Osteocyte (in vitro differentiated cells): ENCODE measurements at regions not wholly inside any gene's neighbourhood (a gene's known extent, or its start where the extent isn't known, plus 50 kb on each side); places are given as distances from the start of the nearest gene placed in this dataset.

Experiments used
- DNase-seq: peaks from one replicate; pipeline ENCODE4 v3.0.0; 2021; ENCODE audit warnings: mixed read lengths; ENCODE audit not compliant: unreplicated experiment; ENCODE audit errors: extremely low spot score
- H3K27ac Mint-ChIP-seq: one replicate; pipeline ENCODE4 v1.8.0; 2021; ENCODE audit warnings: mild to moderate bottlenecking, mixed read lengths; ENCODE audit not compliant: unreplicated experiment
- H3K27me3 Mint-ChIP-seq: one replicate; pipeline ENCODE4 v1.8.0; 2021; ENCODE audit warnings: mixed read lengths; ENCODE audit not compliant: unreplicated experiment
- H3K36me3 Mint-ChIP-seq: one replicate; pipeline ENCODE4 v1.8.0; 2021; ENCODE audit warnings: mixed read lengths; ENCODE audit not compliant: unreplicated experiment
- H3K4me1 Mint-ChIP-seq: one replicate; pipeline ENCODE4 v1.8.0; 2021; ENCODE audit warnings: mixed read lengths; ENCODE audit not compliant: unreplicated experiment
- H3K4me3 Mint-ChIP-seq: one replicate; pipeline ENCODE4 v1.8.0; 2021; ENCODE audit warnings: mild to moderate bottlenecking, moderate library complexity, mixed read lengths; ENCODE audit not compliant: unreplicated experiment
- H3K9me3 Mint-ChIP-seq: one replicate; pipeline ENCODE4 v1.8.0; 2021; ENCODE audit warnings: mixed read lengths; ENCODE audit not compliant: unreplicated experiment
- CTCF ChIP-seq: fragments of 200-600 bp; sonication (generic); IDR thresholded peaks from 2 replicates; pipeline ENCODE4 v1.5.0; 2021; ENCODE audit warnings: antibody characterized with exemption, mild to moderate bottlenecking, moderate library complexity

- no peak overlapping the region for H3K4me3 Mint-ChIP-seq
- H3K4me1 Mint-ChIP-seq = peaks cover 4% of the 10 kb centered on the region
- H3K27ac Mint-ChIP-seq = no peak overlapping the region
- no peak for DNase-seq
- H3K9me3 Mint-ChIP-seq = no peaks in the 10 kb centered on the region
- no peaks in the 10 kb centered on the region for H3K27me3 Mint-ChIP-seq
- H3K36me3 Mint-ChIP-seq = no peaks in the 10 kb centered on the region
- no peak for TF ChIP-seq CTCF
These were observed 151.1 kb upstream of the NT5C1B start for GRCh38 chr2:18740474-18740881.

GRCh38 chr2:18731666-18732065 is 142.3 kb upstream of the NT5C1B start:
- Mint-ChIP-seq H3K4me3 (no peak overlapping the region), H3K27ac (no peak overlapping the region), H3K36me3 (peaks cover 2% of the 10 kb centered on the region), H3K9me3 (peaks cover 5% of the 10 kb centered on the region), H3K4me1 (no peaks in the 10 kb centered on the region), H3K27me3 (no peaks in the 10 kb centered on the region)
- TF ChIP-seq CTCF = no peak
- DNase-seq = no peak

DNA sequence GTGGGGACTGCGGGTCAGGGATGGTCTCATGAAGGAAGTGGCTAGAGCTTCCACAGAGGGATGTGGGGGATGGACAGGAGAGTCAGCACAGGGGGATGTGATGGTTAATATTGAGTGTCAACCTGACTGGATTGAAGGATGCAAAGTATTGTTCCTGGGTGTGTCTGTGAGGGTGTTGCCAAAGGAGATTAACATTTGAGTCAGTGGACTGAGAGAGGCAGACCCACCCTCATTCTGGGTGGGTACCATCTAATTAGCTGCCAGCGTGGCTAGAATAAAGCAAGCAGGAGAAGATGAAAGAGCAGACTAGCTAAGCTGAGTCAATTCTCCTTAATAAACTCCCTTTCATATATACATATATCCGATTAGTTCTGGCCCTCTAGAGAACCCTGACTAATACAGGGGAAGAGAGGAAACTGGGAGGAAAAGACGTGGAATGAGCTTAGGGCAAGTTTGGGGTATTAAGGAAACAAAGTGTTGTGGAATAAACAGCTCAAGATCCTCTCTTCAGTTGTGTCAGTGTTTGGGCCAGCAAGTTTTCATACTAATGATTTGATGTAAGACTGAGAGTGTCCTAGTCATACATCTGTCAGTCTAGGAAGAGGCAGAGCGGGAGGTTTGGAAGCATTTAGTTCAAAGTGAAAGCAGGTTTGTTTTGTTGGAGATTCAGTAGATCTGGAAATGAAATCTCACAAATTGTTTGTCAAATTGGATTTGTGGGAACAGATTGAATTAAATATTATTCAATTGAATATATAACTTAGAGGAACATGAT is 135.2 kb upstream of the NT5C1B start:
- Mint-ChIP-seq H3K4me1 (peaks cover 28% of the 10 kb centered on the region), H3K36me3 (no peaks in the 10 kb centered on the region), H3K4me3 (no peak overlapping the region), H3K27ac (no peak overlapping the region), H3K27me3 (no peaks in the 10 kb centered on the region), H3K9me3 (no peaks in the 10 kb centered on the region)
- DNase-seq = no peak
- no peak for TF ChIP-seq CTCF

GRCh38 chr2:18723219-18723618 is 133.8 kb upstream of the NT5C1B start:
- Mint-ChIP-seq H3K4me1 (peaks cover 31% of the 10 kb centered on the region), H3K27me3 (no peaks in the 10 kb centered on the region), H3K36me3 (no peaks in the 10 kb centered on the region), H3K27ac (no peak overlapping the region), H3K4me3 (no peak overlapping the region), H3K9me3 (no peaks in the 10 kb centered on the region)
- no peak for DNase-seq
- TF ChIP-seq CTCF = no peak

GRCh38 chr2:18722101-18722500 is 132.7 kb upstream of the NT5C1B start:
- Mint-ChIP-seq H3K27ac (peak overlapping the region; percentile 79), H3K36me3 (no peaks in the 10 kb centered on the region), H3K4me1 (peaks cover 31% of the 10 kb centered on the region), H3K9me3 (no peaks in the 10 kb centered on the region), H3K27me3 (no peaks in the 10 kb centered on the region), H3K4me3 (no peak overlapping the region)
- no peak for DNase-seq
- TF ChIP-seq CTCF = no peak
